Ovary (tissue), 7 donors: ENCODE measurements at regions not wholly inside any gene's neighbourhood (a gene's known extent, or its start where the extent isn't known, plus 50 kb on each side); places are given as distances from the start of the nearest gene placed in this dataset.

Source experiments
- DNase-seq, 5 donors: peaks; one replicate each; pipeline ENCODE4 v3.0.0-alpha.2; 2019 to 2020
- H3K27ac ChIP-seq, 2 donors: fragments of 200-600 bp; one replicate each; pipeline versions ENCODE4 v1.5.1 to v1.8.0; 2019 to 2022
- H3K27me3 ChIP-seq: fragments of 200-600 bp; one replicate; pipeline ENCODE4 v1.8.0; 2022
- H3K36me3 ChIP-seq: fragments of 200-600 bp; sonication (generic); one replicate; pipeline ENCODE4 v1.5.1; 2019
- H3K4me1 ChIP-seq: one replicate; pipeline ENCODE4 v1.8.1; 2013; ENCODE audit warnings: mild to moderate bottlenecking, moderate library complexity; ENCODE audit not compliant: insufficient read depth
- H3K4me3 ChIP-seq: fragments of 200-600 bp; sonication (generic); one replicate; pipeline ENCODE4 v1.5.1; 2017
- H3K9me3 ChIP-seq, 2 donors: fragments of 200-600 bp in 1 of 2; sonication (generic) in 1 of 2; one replicate each; pipeline versions ENCODE4 v1.5.1 to v1.8.1; 2013 to 2019; ENCODE audit warnings: mild to moderate bottlenecking in 1 of 2, moderate library complexity in 1 of 2
- CTCF ChIP-seq, 3 donors: fragments of 450-650 bp in 2 of 3; fragments of 200-600 bp in 1 of 3; IDR thresholded peaks; one replicate each; pipeline versions ENCODE4 v1.5.1 to v1.8.0; 2016 to 2022; ENCODE audit warnings: antibody characterized with exemption in 3 of 3, mild to moderate bottlenecking in 1 of 3
- EP300 ChIP-seq: sonication (generic); formaldehyde crosslinking; IDR thresholded peaks from one replicate; pipeline ENCODE4 v1.6.1; 2017; ENCODE audit warnings: antibody characterized with exemption
- POLR2A ChIP-seq: fragments of 450-650 bp; IDR thresholded peaks from one replicate; pipeline ENCODE4 v1.6.1; 2017; ENCODE audit warnings: antibody characterized with exemption, mild to moderate bottlenecking, moderate library complexity
- WGBS, 3 donors: extraction: QIAGEN DNeasy Blood & Tissue Kit in 1 of 3; methylation state at CpG; one replicate each; pipeline versions ENCODE4 v1.1.5 to v1.1.7; 2013 to 2017; 5-methylcytosine and 5-hydroxymethylcytosine counted together
- intact Hi-C, 4 donors: fragments of 100-400 bp; cut with DNase I; formaldehyde crosslinking; loops; one replicate each; pipeline versions ENCODE4 v1.11.0 to v1.15.1; 2022 to 2023
- donor health status: DM: no; HTN: no; CAD: no; lungs with moderate emphysema.
- donor health status: DM: no; HTN: no; CAD: no.
- donor health status: Bipolar disorder and iron deficiency.
- donor health status: DM: no; HTN: no; CAD: no.
- donor health status: DM: yes; HTN: yes; CAD: no.

- Histone ChIP-seq H3K9me3 (no peaks in the 10 kb centered on the region), H3K4me1 (no peaks in the 10 kb centered on the region), H3K36me3 (no peaks in the 10 kb centered on the region), H3K27ac (no peak overlapping the region), H3K4me3 (no peak overlapping the region), H3K27me3 (no peaks in the 10 kb centered on the region)
- intact Hi-C loops = no loop called here
- WGBS, 3 donors = 68 to 73% (median 72%) methylated on average over 2 of the region's 2 CpGs
- no peak for DNase-seq
- no peak for TF ChIP-seq EP300
Observed at GRCh38 chr3:27960133-27960532, 238.0 kb upstream of the EOMES start.

GRCh38 chr3:27963519-27963918 lies 241.4 kb upstream of the EOMES start:
- no peaks in the 10 kb centered on the region for H3K36me3 ChIP-seq
- H3K4me1 ChIP-seq = no peaks in the 10 kb centered on the region
- H3K4me3 ChIP-seq = no peak overlapping the region
- no peak overlapping the region for H3K27ac ChIP-seq
- no peaks in the 10 kb centered on the region for H3K9me3 ChIP-seq
- TF ChIP-seq POLR2A = no peak
- TF ChIP-seq CTCF (IDR thresholded peaks at IDR 0.05) = no peak
- no peak for TF ChIP-seq EP300
- 89 to 95% (median 91%) methylated on average over 3 of the region's 3 CpGs for WGBS, 3 donors
- intact Hi-C loops = no loop called here
- no peaks in the 10 kb centered on the region for H3K27me3 ChIP-seq
- DNase-seq = no peak

- no peak overlapping the region for H3K4me3 ChIP-seq
- no peaks in the 10 kb centered on the region for H3K4me1 ChIP-seq
- no peak for DNase-seq
- no peaks in the 10 kb centered on the region for H3K36me3 ChIP-seq
- intact Hi-C loops = no loop called here
- H3K27me3 ChIP-seq = no peaks in the 10 kb centered on the region
- H3K9me3 ChIP-seq = no peaks in the 10 kb centered on the region
- H3K27ac ChIP-seq = no peak overlapping the region
- no peak for TF ChIP-seq POLR2A
- no peak for TF ChIP-seq CTCF (IDR thresholded peaks at IDR 0.05)
- TF ChIP-seq EP300 = no peak
- WGBS, 3 donors = 55 to 61% (median 60%) methylated on average over 5 of the region's 5 CpGs
Observed at GRCh38 chr3:27971600-27971999, 249.5 kb upstream of the EOMES start.

GRCh38 chr3:27976933-27977332 lies 254.8 kb upstream of the EOMES start:
- 67 to 74% (median 70%) methylated on average over 2 of the region's 2 CpGs for WGBS, 3 donors

GRCh38 chr3:27978440-27978839 lies 256.3 kb upstream of the EOMES start:
- 69 to 77% (median 76%) methylated on average over 3 of the region's 3 CpGs for WGBS, 3 donors
- no peaks in the 10 kb centered on the region for H3K27me3 ChIP-seq
- TF ChIP-seq EP300 (no peak), CTCF (IDR thresholded peaks at IDR 0.05) (no peak), POLR2A (no peak)
- intact Hi-C loops = no loop called here
- no peak overlapping the region for H3K27ac ChIP-seq
- no peaks in the 10 kb centered on the region for H3K4me1 ChIP-seq
- H3K4me3 ChIP-seq = no peak overlapping the region
- H3K9me3 ChIP-seq = no peaks in the 10 kb centered on the region
- DNase-seq = no peak
- no peaks in the 10 kb centered on the region for H3K36me3 ChIP-seq

More at GRCh38 chr3:27976933-27977332, 254.8 kb upstream of the EOMES start:
- no peak overlapping the region for H3K27ac ChIP-seq
- no peak overlapping the region for H3K4me3 ChIP-seq
- TF ChIP-seq CTCF (IDR thresholded peaks at IDR 0.05) = no peak
- TF ChIP-seq EP300 = no peak
- no peak for TF ChIP-seq POLR2A
- no peak for DNase-seq
- no peaks in the 10 kb centered on the region for H3K27me3 ChIP-seq
- no peaks in the 10 kb centered on the region for H3K36me3 ChIP-seq
- intact Hi-C loops = no loop called here
- H3K4me1 ChIP-seq = no peaks in the 10 kb centered on the region
- no peaks in the 10 kb centered on the region for H3K9me3 ChIP-seq
